ENCODE measurements at regions not wholly inside any gene's neighbourhood (a gene's known extent, or its start where the extent isn't known, plus 50 kb on each side); places are given as distances from the start of the nearest gene placed in this dataset.

GRCh38 chr5:5699062-5699461, 276.6 kb downstream of the ICE1 start:
- TF ChIP-seq CTCF (IDR thresholded peaks at IDR 0.05), result peak; percentile 63
- TF ChIP-seq E2F4 (CRISPR knock-in tag; IDR thresholded peaks at IDR 0.05; ENCODE audit: borderline replicate concordance, low read depth), result no peak
- TF ChIP-seq ZNF671 (CRISPR knock-in tag; IDR thresholded peaks at IDR 0.05), result no peak
- no peak for TF ChIP-seq ZNF121 (CRISPR knock-in tag; IDR thresholded peaks at IDR 0.05)
- TF ChIP-seq ZNF532 (CRISPR knock-in tag; IDR thresholded peaks at IDR 0.05; ENCODE audit: borderline replicate concordance), result no peak
- TF ChIP-seq ELF4 (CRISPR knock-in tag; IDR thresholded peaks at IDR 0.05; ENCODE audit: low read depth), result no peak
- no peak for TF ChIP-seq ZNF281 (CRISPR knock-in tag; IDR thresholded peaks at IDR 0.05)
- no peak for TF ChIP-seq ATF1 (CRISPR knock-in tag; IDR thresholded peaks at IDR 0.05)
